Hematopoietic multipotent progenitor cell treated with erythropoietin and hydrocortisone succinate and interleukin-3 and kit ligand, for 17 days (in vitro differentiated cells): ENCODE measurements at regions not wholly inside any gene's neighbourhood (a gene's known extent, or its start where the extent isn't known, plus 50 kb on each side); places are given as distances from the start of the nearest gene placed in this dataset.
"Not testable (repeated sequence)": the region's sequence is repeated elsewhere in the genome, so short reads cannot be mapped to it uniquely, and the experiment has no call there.

Experiments used
- DNase-seq: peaks from one replicate; pipeline ENCODE4 v3.0.0-alpha.2; 2015; ENCODE audit warnings: low spot score

DNA sequence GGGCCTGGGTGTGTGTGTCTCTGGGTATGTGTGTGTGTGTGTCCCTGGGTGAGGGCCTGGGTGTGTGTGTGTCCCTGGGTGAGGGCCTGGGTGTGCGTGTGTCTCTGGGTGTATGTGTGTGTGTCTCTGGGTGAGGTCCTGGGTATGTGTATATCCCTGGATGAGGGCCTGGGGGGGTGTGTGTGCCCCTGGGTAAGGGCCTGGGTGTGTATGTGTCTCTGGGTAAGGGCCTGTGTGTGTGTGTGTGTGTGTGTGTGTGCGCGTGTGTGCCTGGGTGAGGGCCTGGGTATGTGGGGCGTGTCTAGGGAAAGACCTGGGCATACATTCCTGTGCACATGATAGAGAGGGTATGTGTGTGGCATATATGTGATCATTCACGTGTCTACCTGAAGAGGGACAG, 155.1 kb upstream of the ZC3H12A start:
- DNase-seq = no peak

DNA sequence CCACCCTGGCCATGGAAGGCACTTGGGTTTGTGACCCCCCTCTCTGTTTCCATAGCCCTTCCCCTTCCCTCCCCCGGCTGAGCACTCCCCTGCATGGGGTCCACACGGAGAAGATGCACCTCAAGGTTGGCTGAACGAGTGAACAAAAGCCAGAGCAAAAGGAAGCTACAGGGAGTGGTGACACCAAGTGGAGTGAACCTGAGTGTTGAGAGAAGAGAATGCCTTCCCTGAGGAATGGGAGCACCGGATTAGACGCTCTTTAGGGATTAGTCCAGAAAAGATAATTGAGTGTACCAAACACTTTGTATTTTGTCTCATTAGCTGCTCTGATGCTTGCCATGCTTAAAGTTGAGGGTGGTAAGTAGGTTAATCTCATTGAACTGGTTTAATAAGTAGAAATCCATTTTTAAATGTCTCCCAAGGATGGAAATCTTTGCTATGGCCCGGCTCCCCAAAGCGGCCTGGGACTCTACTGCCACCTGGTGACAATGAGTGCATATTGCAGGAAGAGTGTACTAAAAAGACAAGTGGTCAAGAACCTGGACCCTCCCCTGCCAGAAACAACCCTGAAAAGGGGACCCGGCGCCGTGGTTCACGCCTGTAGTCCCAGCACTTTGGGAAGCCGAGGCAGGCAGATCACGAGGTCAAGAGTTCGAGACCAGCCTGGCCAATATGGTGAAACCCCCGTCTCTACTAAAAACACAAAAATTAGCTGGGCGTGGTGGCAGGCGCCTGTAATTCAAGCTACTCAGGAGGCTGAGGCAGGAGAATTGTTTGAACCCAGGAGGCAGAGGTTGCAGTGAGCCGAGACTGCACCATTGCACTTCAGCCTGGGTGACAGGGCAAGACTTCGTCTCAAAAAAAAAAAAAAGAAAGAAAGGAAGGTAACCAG, 150.6 kb upstream of the ZC3H12A start:
- DNase-seq = peak; percentile 35

GRCh38 chr1:37325010-37325409, 149.4 kb upstream of the ZC3H12A start:
- no peak for DNase-seq

GRCh38 chr1:37325509-37326437, 148.6 kb upstream of the ZC3H12A start:
- no peak for DNase-seq

DNA sequence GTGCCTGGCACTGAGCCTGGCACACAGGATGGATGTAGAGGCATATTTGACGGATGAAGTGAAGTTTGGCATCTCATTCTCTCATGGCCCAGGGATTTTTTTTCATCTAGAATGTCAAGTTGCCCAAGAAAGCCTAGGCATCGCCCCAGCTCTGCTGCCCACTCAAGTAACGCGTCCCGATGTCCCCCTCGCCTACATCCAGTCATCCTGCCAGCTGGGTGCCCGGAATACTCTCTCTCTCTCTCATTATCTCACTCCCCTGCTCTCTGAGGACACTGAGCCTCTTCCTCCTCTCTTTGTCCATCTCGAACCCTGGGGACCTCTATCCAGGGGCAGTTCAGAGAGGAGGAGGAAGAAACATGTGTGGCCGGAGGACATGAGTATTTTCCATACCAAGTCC, 142.3 kb upstream of the ZC3H12A start:
- DNase-seq = no peak

- no peak for DNase-seq
Observed at GRCh38 chr1:37338658-37339057, 135.7 kb upstream of the ZC3H12A start.

DNA sequence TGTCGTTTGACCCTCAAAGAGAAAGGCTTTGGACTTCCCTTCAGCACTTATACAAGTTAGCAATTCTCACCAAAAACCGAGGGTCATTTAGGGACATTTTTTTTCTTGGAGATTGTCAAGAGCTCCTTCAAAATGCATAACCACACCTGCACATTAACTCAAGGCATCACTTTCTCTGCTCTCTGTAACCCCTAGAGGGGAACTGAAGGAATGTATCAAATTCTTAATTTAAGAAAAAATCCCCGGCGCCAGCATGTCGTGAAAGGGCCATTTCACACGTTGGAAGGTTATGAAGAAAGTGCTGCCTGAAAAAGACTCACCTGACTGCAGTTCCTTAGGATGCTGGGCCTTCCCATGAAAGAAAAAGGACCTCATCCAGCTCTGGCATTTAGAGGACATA, 131.6 kb upstream of the ZC3H12A start:
- no peak for DNase-seq

GRCh38 chr1:37347104-37347649, 127.2 kb upstream of the ZC3H12A start:
- no peak for DNase-seq

- no peak for DNase-seq
Observed at GRCh38 chr1:37353871-37354270, 120.5 kb upstream of the ZC3H12A start.

- DNase-seq = no peak
Observed at GRCh38 chr1:37354876-37355650, 119.3 kb upstream of the ZC3H12A start.

- no peak for DNase-seq
Observed at GRCh38 chr1:37358992-37359391, 115.4 kb upstream of the ZC3H12A start.

- DNase-seq = no peak
Observed at GRCh38 chr1:37360011-37360410, 114.4 kb upstream of the ZC3H12A start.

GRCh38 chr1:37362594-37363385, 111.6 kb upstream of the ZC3H12A start:
- DNase-seq = no peak

DNA sequence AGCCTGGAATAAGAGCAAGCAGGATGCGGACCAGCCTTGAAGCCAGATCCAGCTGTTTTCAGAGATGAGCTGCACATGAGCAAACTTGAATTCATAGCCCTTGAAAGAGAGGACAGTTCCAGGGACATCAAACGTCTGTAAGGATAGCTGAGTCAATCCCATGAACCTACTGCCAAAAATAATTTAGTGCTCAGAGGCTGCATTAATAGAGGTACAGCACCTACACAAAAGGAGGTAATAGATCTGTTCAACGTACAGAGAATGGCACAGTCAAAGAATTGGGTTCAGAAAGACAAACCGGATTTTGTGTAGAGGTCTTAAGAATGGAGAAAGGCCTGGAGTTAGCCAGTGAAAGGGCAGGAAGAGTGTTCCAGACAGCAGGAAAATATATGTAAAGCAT, 110.8 kb upstream of the ZC3H12A start:
- no peak for DNase-seq

DNA sequence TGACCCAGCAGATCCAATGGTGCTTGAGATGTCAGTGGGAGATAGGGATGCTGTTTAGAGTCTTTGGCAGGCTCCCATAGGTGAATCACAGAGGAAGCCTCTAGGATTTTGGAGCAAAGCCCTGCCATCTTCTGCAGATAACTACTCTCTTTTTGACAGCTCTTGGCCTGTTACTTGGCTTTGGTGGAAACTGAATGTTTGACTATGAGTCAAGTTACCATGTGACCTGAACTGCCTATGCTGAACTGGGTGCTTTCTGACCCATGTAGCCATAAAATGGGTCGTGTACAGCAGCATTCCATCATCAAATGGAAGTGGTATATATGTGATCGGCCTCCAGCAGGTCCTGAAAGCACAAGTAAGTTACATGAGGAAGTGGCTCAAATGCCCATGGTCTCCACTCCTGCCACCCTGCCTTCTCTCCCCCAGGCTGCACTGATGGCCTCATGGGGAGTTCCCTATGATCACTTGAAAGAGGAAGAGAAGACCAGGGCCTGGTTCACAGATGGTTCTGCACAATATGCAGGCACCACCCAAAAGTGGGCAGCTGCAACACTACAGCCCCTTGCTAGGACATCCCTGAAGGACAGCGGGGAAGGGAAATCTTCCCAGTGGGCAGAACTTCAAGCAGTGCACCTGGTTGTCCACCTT, 105.6 kb upstream of the ZC3H12A start:
- DNase-seq = not testable (repeated sequence)

- no peak for DNase-seq
Observed at GRCh38 chr1:37372302-37372701, 102.1 kb upstream of the ZC3H12A start.

DNA sequence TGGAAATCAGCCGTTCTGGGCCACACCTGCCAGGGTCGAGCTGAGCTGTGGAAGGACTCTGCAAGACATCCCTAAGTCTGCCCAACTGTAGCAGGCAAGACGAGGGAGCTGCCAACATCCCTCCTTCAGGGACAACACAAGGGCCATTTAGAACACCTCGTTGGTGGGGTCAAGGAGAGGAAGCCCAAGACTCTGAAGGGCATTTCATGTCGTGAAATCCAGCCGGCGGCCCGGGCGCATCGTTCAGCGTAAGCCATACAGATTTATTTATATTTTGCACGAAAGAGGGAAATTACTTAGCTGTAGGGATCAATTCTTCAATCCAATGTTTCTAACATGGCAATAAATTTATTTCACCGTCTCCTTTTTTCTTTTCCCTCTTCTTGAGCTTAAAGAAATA, 101.7 kb upstream of the ZC3H12A start:
- no peak for DNase-seq

DNA sequence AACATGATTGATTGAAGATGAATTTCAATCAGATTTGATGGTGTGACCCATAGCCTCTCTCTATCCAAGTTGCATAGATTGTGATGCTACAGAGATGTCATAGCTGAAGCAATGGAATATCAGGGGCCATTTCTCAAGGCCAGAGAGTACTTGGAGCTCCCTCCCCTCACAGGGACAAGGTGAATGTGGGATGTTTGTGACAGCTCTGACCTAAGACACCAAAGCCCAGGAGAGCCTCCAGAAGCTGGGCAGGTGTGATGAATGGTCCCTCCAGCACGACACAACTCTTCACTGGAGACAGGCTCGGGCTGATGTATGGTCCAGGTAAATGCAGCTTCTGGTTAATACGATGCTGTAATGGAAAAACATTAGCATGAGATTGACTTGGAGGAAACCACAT, 101.0 kb upstream of the ZC3H12A start:
- DNase-seq = no peak

DNA sequence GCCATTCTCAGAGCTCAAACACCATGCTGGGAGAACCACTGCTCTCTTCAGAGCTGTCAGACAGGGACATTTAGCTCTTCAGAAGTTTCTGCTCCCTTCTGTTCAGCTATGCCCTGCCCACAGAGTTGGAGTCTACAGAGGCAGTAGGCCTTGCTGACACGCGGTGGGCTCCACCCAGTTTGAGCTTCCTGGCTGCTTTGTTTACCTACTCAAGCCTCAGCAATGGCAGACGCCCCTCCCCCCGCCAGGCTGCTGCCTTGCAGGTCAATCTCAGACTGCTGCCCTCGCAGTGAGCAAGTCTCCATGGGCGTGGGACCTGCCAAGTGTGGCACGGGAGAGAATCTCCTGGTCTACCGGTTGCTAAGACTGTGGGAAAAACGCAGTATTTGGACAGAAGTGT, 93.8 kb upstream of the ZC3H12A start:
- not testable (repeated sequence) for DNase-seq

- DNase-seq = no peak
Observed at GRCh38 chr1:37387854-37388253, 86.5 kb upstream of the ZC3H12A start.

- DNase-seq = no peak
Observed at GRCh38 chr1:37389327-37389726, 85.1 kb upstream of the ZC3H12A start.
